WTC11 (cell line): ENCODE measurements at regions not wholly inside any gene's neighbourhood (a gene's known extent, or its start where the extent isn't known, plus 50 kb on each side); places are given as distances from the start of the nearest gene placed in this dataset.

Experiments used
- ATAC-seq: fragments of 200-7000 bp; cut with Tn5 transposase; 2 replicates; pipeline ENCODE4 v1.10.0; 2021; ENCODE audit warnings: mild to moderate bottlenecking, moderate library complexity
- CTCF ChIA-PET: fragments of 300-600 bp; sonication (Branson Sonifier 250); formaldehyde crosslinking; loops from one replicate; lab custom pipeline; 2021; ENCODE audit warnings: antibody characterized with exemption; lab: Charles Lee
- POLR2A ChIA-PET: fragments of 350-600 bp; sonication (Branson Sonifier 250); formaldehyde crosslinking; loops from one replicate; lab custom pipeline; 2021; ENCODE audit warnings: antibody characterized with exemption; lab: Charles Lee
- DNase-seq: peaks from one replicate; pipeline ENCODE4 v3.0.0; 2021; ENCODE audit warnings: low spot score
- H3K27ac Mint-ChIP-seq: 2 replicates; pipeline ENCODE4 v1.8.0; 2021; ENCODE audit warnings: mixed read lengths
- H3K27me3 Mint-ChIP-seq: 2 replicates; pipeline ENCODE4 v1.8.0; 2021; ENCODE audit warnings: low read depth, mild to moderate bottlenecking, moderate library complexity, mixed read lengths
- H3K36me3 Mint-ChIP-seq: 2 replicates; pipeline ENCODE4 v1.8.0; 2021; ENCODE audit warnings: mixed read lengths
- H3K4me1 Mint-ChIP-seq: 2 replicates; pipeline ENCODE4 v1.8.0; 2022; ENCODE audit warnings: mixed read lengths
- H3K4me3 Mint-ChIP-seq: 2 replicates; pipeline ENCODE4 v1.8.0; 2021; ENCODE audit warnings: mild to moderate bottlenecking, moderate library complexity, mixed read lengths
- H3K9me3 Mint-ChIP-seq: 2 replicates; pipeline ENCODE4 v1.8.0; 2021; ENCODE audit warnings: mixed read lengths
- ATF3 ChIP-seq: sonication (generic); formaldehyde crosslinking; conservative IDR thresholded peaks from 2 replicates; pipeline ENCODE4 v1.8.1; 2022; ENCODE audit warnings: mild to moderate bottlenecking, missing genetic modification reagents
- ATF6 ChIP-seq: sonication (generic); formaldehyde crosslinking; IDR thresholded peaks from 2 replicates; pipeline ENCODE4 v1.8.1; 2023; ENCODE audit warnings: mild to moderate bottlenecking, missing genetic modification reagents
- EMX1 ChIP-seq: fragments of 250-450 bp; sonication (Bioruptor Pico); IDR thresholded peaks from 2 replicates; pipeline ENCODE4 v1.8.0; 2021; ENCODE audit warnings: mild to moderate bottlenecking
- ESRRA ChIP-seq: sonication (generic); formaldehyde crosslinking; IDR thresholded peaks from 2 replicates; pipeline ENCODE4 v1.8.1; 2022; ENCODE audit warnings: mild to moderate bottlenecking, missing genetic modification reagents, borderline replicate concordance
- ETV6 ChIP-seq: sonication (generic); formaldehyde crosslinking; IDR thresholded peaks from 2 replicates; pipeline ENCODE4 v1.8.1; 2022; ENCODE audit warnings: mild to moderate bottlenecking, missing genetic modification reagents
- GTF2I ChIP-seq: fragments of 250-450 bp; sonication (Bioruptor Pico); conservative IDR thresholded peaks from 2 replicates; pipeline ENCODE4 v1.4.0; 2021; ENCODE audit warnings: mild to moderate bottlenecking
- HMGXB4 ChIP-seq: sonication (generic); formaldehyde crosslinking; IDR thresholded peaks from 2 replicates; pipeline ENCODE4 v1.8.1; 2023; ENCODE audit warnings: mild to moderate bottlenecking, moderate library complexity, missing genetic modification reagents
- IRF1 ChIP-seq: sonication (generic); formaldehyde crosslinking; IDR thresholded peaks from 2 replicates; pipeline ENCODE4 v1.8.0; 2023; ENCODE audit warnings: missing genetic modification reagents
- KAT7 ChIP-seq: sonication (generic); formaldehyde crosslinking; IDR thresholded peaks from 2 replicates; pipeline ENCODE4 v1.8.1; 2023; ENCODE audit warnings: missing genetic modification reagents, mild to moderate bottlenecking, borderline replicate concordance
- NFE2L1 ChIP-seq: sonication (generic); formaldehyde crosslinking; IDR thresholded peaks from 2 replicates; pipeline ENCODE4 v1.8.1; 2023; ENCODE audit warnings: missing genetic modification reagents
- PRDM15 ChIP-seq: sonication (generic); formaldehyde crosslinking; IDR thresholded peaks from 2 replicates; pipeline ENCODE4 v1.8.0; 2022; ENCODE audit warnings: missing genetic modification reagents
- PRRX2 ChIP-seq: fragments of 250-450 bp; sonication (Bioruptor Pico); IDR thresholded peaks from 2 replicates; pipeline ENCODE4 v1.8.0; 2021; ENCODE audit warnings: mild to moderate bottlenecking
- RELA ChIP-seq: sonication (generic); formaldehyde crosslinking; IDR thresholded peaks from 2 replicates; pipeline ENCODE4 v1.8.1; 2022; ENCODE audit warnings: missing genetic modification reagents, mild to moderate bottlenecking, borderline replicate concordance
- SMAD3 ChIP-seq: sonication (generic); formaldehyde crosslinking; IDR thresholded peaks from 2 replicates; pipeline ENCODE4 v1.8.0; 2022; ENCODE audit warnings: missing genetic modification reagents, mild to moderate bottlenecking, borderline replicate concordance
- SMAD4 ChIP-seq: sonication (generic); formaldehyde crosslinking; IDR thresholded peaks from 2 replicates; pipeline ENCODE4 v1.8.0; 2022; ENCODE audit warnings: mild to moderate bottlenecking, missing genetic modification reagents
- ZNF138 ChIP-seq: sonication (generic); formaldehyde crosslinking; conservative IDR thresholded peaks from 2 replicates; pipeline ENCODE4 v1.8.1; 2022; ENCODE audit warnings: mild to moderate bottlenecking, moderate library complexity, missing genetic modification reagents
- ZNF317 ChIP-seq: sonication (generic); formaldehyde crosslinking; IDR thresholded peaks from 2 replicates; pipeline ENCODE4 v1.8.1; 2023; ENCODE audit warnings: low read depth, mild to moderate bottlenecking, moderate library complexity, missing genetic modification reagents, borderline replicate concordance
- ZSCAN18 ChIP-seq: fragments of 250-450 bp; sonication (Bioruptor Pico); IDR thresholded peaks from 2 replicates; pipeline ENCODE4 v2.1.2; 2022; ENCODE audit warnings: mild to moderate bottlenecking, moderate library complexity
- TF ChIP-seq, protein P1 (sequence below): sonication (generic); formaldehyde crosslinking; IDR thresholded peaks from 2 replicates; pipeline ENCODE4 v1.8.0; 2022; ENCODE audit warnings: mild to moderate bottlenecking, missing genetic modification reagents
- TF ChIP-seq, protein P2 (sequence below): sonication (generic); formaldehyde crosslinking; IDR thresholded peaks from 2 replicates; pipeline ENCODE4 v1.8.1; 2022; ENCODE audit warnings: low read depth, missing genetic modification reagents, borderline replicate concordance

DNA sequence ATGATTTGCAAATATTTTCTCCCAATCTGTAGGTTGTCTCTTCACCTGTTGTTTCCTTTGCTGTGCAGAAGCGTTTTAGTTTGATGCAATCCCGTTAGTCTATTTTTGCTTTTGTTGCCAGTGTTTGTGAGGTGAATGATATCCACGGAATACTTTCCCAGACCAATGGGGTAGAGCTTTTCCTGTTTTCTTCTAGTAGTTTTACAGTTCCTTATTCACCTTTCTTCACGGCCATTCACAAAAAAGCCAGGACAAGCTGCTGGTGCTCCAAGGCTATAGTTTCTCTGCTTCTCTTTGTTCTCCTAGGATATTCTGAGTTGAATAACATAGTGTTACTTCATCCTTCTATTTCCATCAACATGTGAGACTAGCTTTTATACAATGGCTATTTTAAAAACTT lies 98.7 kb downstream of the UTP18 start (continued):
- TF ChIP-seq IRF1: no peak
- TF ChIP-seq ZSCAN18 (CRISPR knock-in tag): no peak
- no peak for TF ChIP-seq PRRX2 (CRISPR knock-in tag)
- no peak for TF ChIP-seq ATF3 (CRISPR knock-in tag)
- TF ChIP-seq ATF6 (CRISPR knock-in tag): no peak
- TF ChIP-seq PRDM15: no peak
- TF ChIP-seq SMAD4 (CRISPR knock-in tag): no peak
- no peak for TF ChIP-seq RELA (CRISPR knock-in tag)
- no peak for TF ChIP-seq ZNF317 (CRISPR knock-in tag)
- TF ChIP-seq, all 79 proteins: peak for 0

GRCh38 chr17:51362811-51363585 lies 102.7 kb downstream of the UTP18 start:
- Mint-ChIP-seq H3K4me3 (no peak overlapping the region), H3K4me1 (peaks cover 25% of the 10 kb centered on the region), H3K36me3 (no peaks in the 10 kb centered on the region), H3K9me3 (peaks cover 7% of the 10 kb centered on the region; the same call in 1 of the 2 replicates), H3K27ac (no peak overlapping the region), H3K27me3 (no peaks in the 10 kb centered on the region; the same call in 1 of the 2 replicates)
- no peak; the same call in none of the 2 replicates for ATAC-seq
- no peak for DNase-seq
- CTCF ChIA-PET: interaction anchor here (0.7 to 1.2 kb wide), 5 partner anchors 9 to 222 kb away, joined by 3 to 6 read pairs (median 4); no protein-coding TSS in a partner anchor
- POLR2A ChIA-PET: no interaction called here
- TF ChIP-seq GTF2I (CRISPR knock-in tag) (no peak), ESRRA (CRISPR knock-in tag) (no peak), ATF6 (CRISPR knock-in tag) (no peak), NFE2L1 (CRISPR knock-in tag) (no peak), ETV6 (no peak), SMAD3 (CRISPR knock-in tag) (no peak), KAT7 (CRISPR knock-in tag) (no peak), HMGXB4 (CRISPR knock-in tag) (no peak), SMAD4 (CRISPR knock-in tag) (no peak), ZNF138 (no peak), IRF1 (no peak), EMX1 (CRISPR knock-in tag) (no peak)
- TF ChIP-seq, protein P1, sequence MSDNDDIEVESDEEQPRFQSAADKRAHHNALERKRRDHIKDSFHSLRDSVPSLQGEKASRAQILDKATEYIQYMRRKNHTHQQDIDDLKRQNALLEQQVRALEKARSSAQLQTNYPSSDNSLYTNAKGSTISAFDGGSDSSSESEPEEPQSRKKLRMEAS: no peak
- TF ChIP-seq, protein P2, sequence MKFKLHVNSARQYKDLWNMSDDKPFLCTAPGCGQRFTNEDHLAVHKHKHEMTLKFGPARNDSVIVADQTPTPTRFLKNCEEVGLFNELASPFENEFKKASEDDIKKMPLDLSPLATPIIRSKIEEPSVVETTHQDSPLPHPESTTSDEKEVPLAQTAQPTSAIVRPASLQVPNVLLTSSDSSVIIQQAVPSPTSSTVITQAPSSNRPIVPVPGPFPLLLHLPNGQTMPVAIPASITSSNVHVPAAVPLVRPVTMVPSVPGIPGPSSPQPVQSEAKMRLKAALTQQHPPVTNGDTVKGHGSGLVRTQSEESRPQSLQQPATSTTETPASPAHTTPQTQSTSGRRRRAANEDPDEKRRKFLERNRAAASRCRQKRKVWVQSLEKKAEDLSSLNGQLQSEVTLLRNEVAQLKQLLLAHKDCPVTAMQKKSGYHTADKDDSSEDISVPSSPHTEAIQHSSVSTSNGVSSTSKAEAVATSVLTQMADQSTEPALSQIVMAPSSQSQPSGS: no peak
